Fibroblast of lung (primary cell): ENCODE measurements at regions not wholly inside any gene's neighbourhood (a gene's known extent, or its start where the extent isn't known, plus 50 kb on each side); places are given as distances from the start of the nearest gene placed in this dataset.

Source experiments
- DNase-seq, 2 donors: peaks; one replicate each; pipeline versions ENCODE4 v3.0.0 to v3.0.0-alpha.2; 2010; ENCODE audit warnings: low read depth in 2 of 2
- H2AFZ ChIP-seq: 2 replicates; pipeline ENCODE4 v1.5.1; 2012; ENCODE audit warnings: low read length, control low read depth, inconsistent platforms
- H3K27ac ChIP-seq: 2 replicates; pipeline ENCODE4 v1.5.1; 2011; ENCODE audit warnings: low read length, control low read depth; ENCODE audit not compliant: insufficient read depth
- H3K27me3 ChIP-seq: 2 replicates; pipeline ENCODE4 v1.5.1; 2011; ENCODE audit warnings: mild to moderate bottlenecking, low read length; ENCODE audit not compliant: control insufficient read depth, insufficient read depth
- H3K36me3 ChIP-seq: 2 replicates; pipeline ENCODE4 v1.5.1; 2011; ENCODE audit warnings: low read length; ENCODE audit not compliant: control insufficient read depth, insufficient read depth
- H3K4me1 ChIP-seq: 2 replicates; pipeline ENCODE4 v1.5.1; 2011; ENCODE audit warnings: low read length; ENCODE audit not compliant: control insufficient read depth, insufficient read depth; ENCODE audit errors: extremely low read depth
- H3K4me2 ChIP-seq: 2 replicates; pipeline ENCODE4 v1.5.1; 2011; ENCODE audit warnings: low read length, control low read depth; ENCODE audit not compliant: insufficient read depth; ENCODE audit errors: extremely low read depth
- H3K4me3 ChIP-seq, 4 experiments: fragments of 200-600 bp in 1 of 4; sonication (generic) in 1 of 4; replicated peaks in 1 of 4; 2 replicates each; pipeline ENCODE4 v1.5.1; 2011 to 2016; ENCODE audit warnings: low read length in 4 of 4, low read depth in 3 of 4, mild to moderate bottlenecking in 3 of 4, control low read depth in 2 of 4, inconsistent platforms in 1 of 4, mixed read lengths in 1 of 4; ENCODE audit not compliant: insufficient read depth in 1 of 4; ENCODE audit errors: control extremely low read depth in 1 of 4
- H3K79me2 ChIP-seq: 2 replicates; pipeline ENCODE4 v1.5.1; 2012; ENCODE audit warnings: mild to moderate bottlenecking, low read length, inconsistent platforms; ENCODE audit not compliant: control insufficient read depth, insufficient read depth
- H3K9ac ChIP-seq: 2 replicates; pipeline ENCODE4 v1.5.1; 2011; ENCODE audit warnings: mild to moderate bottlenecking, low read length, control low read depth; ENCODE audit not compliant: insufficient read depth
- H3K9me3 ChIP-seq: 2 replicates; pipeline ENCODE4 v1.5.1; 2012; ENCODE audit warnings: low read depth, low read length; ENCODE audit not compliant: control insufficient read depth, insufficient read depth
- H4K20me1 ChIP-seq: 2 replicates; pipeline ENCODE4 v1.5.1; 2011; ENCODE audit warnings: low read length; ENCODE audit not compliant: control insufficient read depth, insufficient read depth; ENCODE audit errors: extremely low read depth
- CTCF ChIP-seq, 2 donors: IDR thresholded peaks in 1 of 2; conservative IDR thresholded peaks in 1 of 2; 1 replicate in 1 of 2; 2 replicates in 1 of 2; pipeline ENCODE4 v1.5.1; 2011 to 2012; ENCODE audit warnings: low read length in 2 of 2, control low read depth in 1 of 2, inconsistent platforms in 1 of 2, low read depth in 1 of 2, mild to moderate bottlenecking in 1 of 2
- EZH2 ChIP-seq: IDR thresholded peaks from 2 replicates; pipeline ENCODE4 v1.5.1; 2012; ENCODE audit warnings: low read length, control low read depth, mild to moderate bottlenecking; ENCODE audit errors: missing control alignments

DNA sequence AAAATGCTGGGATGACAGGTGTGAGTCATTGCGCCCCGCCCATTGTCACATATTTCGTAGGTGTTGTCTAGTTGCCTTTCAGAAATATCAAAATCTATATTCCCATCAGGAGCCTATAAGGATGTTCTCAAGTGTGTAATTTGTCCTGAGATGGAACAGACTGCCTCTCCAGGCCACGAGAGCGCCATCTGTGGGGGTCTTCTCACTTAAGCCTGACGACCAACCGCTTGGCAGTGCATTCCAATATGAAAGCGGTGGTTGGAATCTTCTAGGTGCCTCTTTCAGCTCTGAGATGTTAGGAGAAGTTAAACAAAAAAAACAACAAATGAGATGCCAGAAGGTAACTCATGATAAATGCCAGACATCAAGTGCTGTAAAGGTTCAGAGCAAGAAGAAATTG lies 488.5 kb downstream of the QKI start:
- DNase-seq = no peak
- no peak overlapping the region for H3K4me3 ChIP-seq
- H3K4me1 ChIP-seq = no peaks in the 10 kb centered on the region
- H2AFZ ChIP-seq = no peak overlapping the region
- no peaks in the 10 kb centered on the region for H3K9me3 ChIP-seq
- no peaks in the 10 kb centered on the region for H3K79me2 ChIP-seq
- TF ChIP-seq CTCF (conservative IDR thresholded peaks at IDR 0.05 in 1 of 2, IDR thresholded peaks at IDR 0.05 in 1 of 2; ENCODE audit: low read depth in 1 of 2, low read length in 2 of 2) (no peak), EZH2 (no peak)
- H3K4me2 ChIP-seq = no peak overlapping the region
- no peaks in the 10 kb centered on the region for H3K36me3 ChIP-seq
- H3K9ac ChIP-seq = no peak overlapping the region
- no peaks in the 10 kb centered on the region for H4K20me1 ChIP-seq
- no peak overlapping the region for H3K27ac ChIP-seq
- peaks cover 3% of the 10 kb centered on the region for H3K27me3 ChIP-seq

- DNase-seq = no peak
- Histone ChIP-seq H3K27ac (no peak overlapping the region), H3K4me3 (no peak overlapping the region), H2AFZ (no peak overlapping the region), H3K9ac (no peak overlapping the region), H3K27me3 (peaks cover 3% of the 10 kb centered on the region), H3K4me2 (no peak overlapping the region), H3K9me3 (no peaks in the 10 kb centered on the region), H4K20me1 (no peaks in the 10 kb centered on the region), H3K4me1 (no peaks in the 10 kb centered on the region), H3K36me3 (no peaks in the 10 kb centered on the region), H3K79me2 (no peaks in the 10 kb centered on the region)
- TF ChIP-seq EZH2 (no peak), CTCF (conservative IDR thresholded peaks at IDR 0.05 in 1 of 2, IDR thresholded peaks at IDR 0.05 in 1 of 2; ENCODE audit: low read depth in 1 of 2, low read length in 2 of 2) (no peak)
Observed at GRCh38 chr6:163901681-163902080, 487.2 kb downstream of the QKI start.

- peak; percentile 24 to 94 for DNase-seq
- Histone ChIP-seq H3K36me3 (no peaks in the 10 kb centered on the region), H3K27ac (no peak overlapping the region), H2AFZ (no peak overlapping the region), H3K4me3 (no peak overlapping the region), H3K27me3 (peaks cover 3% of the 10 kb centered on the region), H4K20me1 (no peaks in the 10 kb centered on the region), H3K9me3 (no peaks in the 10 kb centered on the region), H3K4me1 (no peaks in the 10 kb centered on the region), H3K9ac (no peak overlapping the region), H3K4me2 (no peak overlapping the region), H3K79me2 (no peaks in the 10 kb centered on the region)
- TF ChIP-seq EZH2 = no peak
- no peak for TF ChIP-seq CTCF (conservative IDR thresholded peaks at IDR 0.05 in 1 of 2, IDR thresholded peaks at IDR 0.05 in 1 of 2; ENCODE audit: low read depth in 1 of 2, low read length in 2 of 2)
Observed at GRCh38 chr6:163900570-163900969, 486.1 kb downstream of the QKI start.
